Neural cell (in vitro differentiated cells): ENCODE measurements at regions not wholly inside any gene's neighbourhood (a gene's known extent, or its start where the extent isn't known, plus 50 kb on each side); places are given as distances from the start of the nearest gene placed in this dataset.
"Not testable (repeated sequence)": the region's sequence is repeated elsewhere in the genome, so short reads cannot be mapped to it uniquely, and the experiment has no call there.

Source experiments
- H2AFZ ChIP-seq: fragments of 200-600, 300-800 bp; sonication (generic), shearing (Covaris generic); 2 replicates; pipeline ENCODE4 v1.6.0; 2014; ENCODE audit warnings: low read depth, mild to moderate bottlenecking, antibody characterized with exemption, low read length, moderate library complexity
- H3F3A ChIP-seq: fragments of 200-600 bp; shearing (Covaris generic); 2 replicates; pipeline ENCODE4 v1.6.1; 2016; ENCODE audit warnings: mild to moderate bottlenecking, moderate library complexity, mixed read lengths, antibody characterized with exemption, low read length; ENCODE audit not compliant: insufficient read depth, poor library complexity, severe bottlenecking
- H3K27ac ChIP-seq: fragments of 200-600, 300-800 bp; sonication (generic), shearing (Covaris generic); 2 replicates; pipeline ENCODE4 v1.5.1; 2014; ENCODE audit warnings: mild to moderate bottlenecking, low read length, moderate library complexity
- H3K27me3 ChIP-seq: fragments of 300-800, 200-600 bp; sonication (generic), shearing (Covaris generic); 2 replicates; pipeline ENCODE4 v1.6.0; 2014; ENCODE audit warnings: mild to moderate bottlenecking, low read depth, low read length, moderate library complexity; ENCODE audit not compliant: insufficient read depth
- H3K36me3 ChIP-seq: fragments of 300-800, 200-600 bp; sonication (generic), shearing (Covaris generic); 2 replicates; pipeline ENCODE4 v1.5.1; 2014; ENCODE audit warnings: mild to moderate bottlenecking, antibody characterized with exemption, low read length, moderate library complexity; ENCODE audit not compliant: insufficient read depth
- H3K4me2 ChIP-seq: fragments of 300-800, 200-600 bp; sonication (generic), shearing (Covaris generic); 2 replicates; pipeline ENCODE4 v1.6.0; 2014; ENCODE audit warnings: mild to moderate bottlenecking, low read length
- H3K4me3 ChIP-seq: fragments of 300-800, 200-600 bp; sonication (generic), shearing (Covaris generic); 2 replicates; pipeline ENCODE4 v1.5.1; 2014; ENCODE audit warnings: mild to moderate bottlenecking, low read length, moderate library complexity
- H3K79me2 ChIP-seq: fragments of 200-600 bp; shearing (Covaris generic); replicated peaks from 2 replicates; pipeline ENCODE4 v1.6.0; 2014; ENCODE audit warnings: mild to moderate bottlenecking, low read length, moderate library complexity; ENCODE audit not compliant: insufficient read depth
- H3K9ac ChIP-seq: fragments of 300-800, 200-600 bp; sonication (generic), shearing (Covaris generic); 2 replicates; pipeline ENCODE4 v1.6.1; 2016; ENCODE audit warnings: mild to moderate bottlenecking, low read length, mixed read lengths
- H3K9me2 ChIP-seq: fragments of 200-600 bp; shearing (Covaris generic); 2 replicates; pipeline ENCODE4 v1.6.1; 2016; ENCODE audit warnings: mild to moderate bottlenecking, low read length, mixed read lengths; ENCODE audit not compliant: insufficient read depth
- H3K9me3 ChIP-seq: fragments of 200-600, 300-800 bp; sonication (generic), shearing (Covaris generic); 2 replicates; pipeline ENCODE4 v1.6.1; 2016; ENCODE audit warnings: mild to moderate bottlenecking, mixed run types, low read length, moderate library complexity, mixed read lengths
- H4K20me1 ChIP-seq: fragments of 200-600 bp; shearing (Covaris generic); 2 replicates; pipeline ENCODE4 v1.6.1; 2016; ENCODE audit warnings: mild to moderate bottlenecking, mixed run types; ENCODE audit not compliant: insufficient read depth
- EP300 ChIP-seq: fragments of 450-650 bp; conservative IDR thresholded peaks from 2 replicates; pipeline ENCODE4 v1.6.1; 2014; ENCODE audit warnings: antibody characterized with exemption, mild to moderate bottlenecking, moderate library complexity; ENCODE audit not compliant: poor library complexity, severe bottlenecking
- EZH2 ChIP-seq: fragments of 200-600, 300-800 bp; shearing (Covaris generic), sonication (generic); IDR thresholded peaks from 2 replicates; pipeline ENCODE4 v1.6.1; 2014; ENCODE audit warnings: antibody characterized with exemption, low read length, borderline replicate concordance, mild to moderate bottlenecking; ENCODE audit not compliant: insufficient read depth, poor library complexity, severe bottlenecking
- MXI1 ChIP-seq: fragments of 450-650 bp; conservative IDR thresholded peaks from 2 replicates; pipeline ENCODE4 v1.6.1; 2014; ENCODE audit warnings: antibody characterized with exemption, mild to moderate bottlenecking; ENCODE audit not compliant: poor library complexity, severe bottlenecking
- POLR2AphosphoS5 ChIP-seq: IDR thresholded peaks from 2 replicates; pipeline ENCODE4 v1.6.1; 2012
- RAD21 ChIP-seq: fragments of 450-650 bp; conservative IDR thresholded peaks from 2 replicates; pipeline ENCODE4 v1.6.1; 2014; ENCODE audit warnings: antibody characterized with exemption, mild to moderate bottlenecking, moderate library complexity
- SMC3 ChIP-seq: fragments of 450-650 bp; conservative IDR thresholded peaks from 2 replicates; pipeline ENCODE4 v1.6.1; 2014; ENCODE audit warnings: antibody characterized with exemption, mild to moderate bottlenecking, moderate library complexity; ENCODE audit not compliant: poor library complexity
- TAF1 ChIP-seq: IDR thresholded peaks from 2 replicates; pipeline ENCODE4 v1.6.1; 2012; ENCODE audit warnings: low read depth
- TF ChIP-seq, protein P1 (sequence below): fragments of 450-650 bp; IDR thresholded peaks from 2 replicates; pipeline ENCODE4 v1.5.1; 2014; ENCODE audit warnings: antibody characterized with exemption, mild to moderate bottlenecking, moderate library complexity; ENCODE audit not compliant: poor library complexity, severe bottlenecking
- TF ChIP-seq, protein P2 (sequence below): IDR thresholded peaks from 2 replicates; pipeline ENCODE4 v1.6.1; 2012; ENCODE audit warnings: borderline replicate concordance

DNA sequence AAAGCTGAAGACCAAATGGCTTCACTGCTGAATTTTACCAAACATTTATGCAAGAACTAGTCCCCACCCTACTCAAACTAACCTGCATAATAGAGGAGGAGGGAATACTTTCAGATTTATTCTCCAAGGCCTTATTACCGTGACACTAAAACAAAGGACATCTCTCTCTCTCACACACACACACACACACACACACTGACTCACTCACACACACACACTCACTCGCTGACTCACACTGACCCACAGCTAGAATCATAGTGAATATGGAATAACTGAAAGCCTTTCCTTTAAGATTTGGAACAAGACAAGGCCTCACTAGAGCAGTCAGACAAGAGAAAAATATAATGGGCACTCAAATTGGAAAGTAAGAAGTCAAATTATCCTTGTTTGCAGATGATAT is 1014.1 kb downstream of the TMTC2 start:
- Histone ChIP-seq H3K4me2 (no peak overlapping the region), H4K20me1 (no peaks in the 10 kb centered on the region), H3K36me3 (no peaks in the 10 kb centered on the region), H3K4me3 (no peak overlapping the region), H2AFZ (no peak overlapping the region), H3K27ac (no peak overlapping the region), H3K9ac (no peak overlapping the region), H3K9me2 (no peaks in the 10 kb centered on the region), H3K9me3 (no peaks in the 10 kb centered on the region), H3K79me2 (no peaks in the 10 kb centered on the region), H3K27me3 (no peaks in the 10 kb centered on the region), H3F3A (no peaks in the 10 kb centered on the region)
- TF ChIP-seq, protein P1, sequence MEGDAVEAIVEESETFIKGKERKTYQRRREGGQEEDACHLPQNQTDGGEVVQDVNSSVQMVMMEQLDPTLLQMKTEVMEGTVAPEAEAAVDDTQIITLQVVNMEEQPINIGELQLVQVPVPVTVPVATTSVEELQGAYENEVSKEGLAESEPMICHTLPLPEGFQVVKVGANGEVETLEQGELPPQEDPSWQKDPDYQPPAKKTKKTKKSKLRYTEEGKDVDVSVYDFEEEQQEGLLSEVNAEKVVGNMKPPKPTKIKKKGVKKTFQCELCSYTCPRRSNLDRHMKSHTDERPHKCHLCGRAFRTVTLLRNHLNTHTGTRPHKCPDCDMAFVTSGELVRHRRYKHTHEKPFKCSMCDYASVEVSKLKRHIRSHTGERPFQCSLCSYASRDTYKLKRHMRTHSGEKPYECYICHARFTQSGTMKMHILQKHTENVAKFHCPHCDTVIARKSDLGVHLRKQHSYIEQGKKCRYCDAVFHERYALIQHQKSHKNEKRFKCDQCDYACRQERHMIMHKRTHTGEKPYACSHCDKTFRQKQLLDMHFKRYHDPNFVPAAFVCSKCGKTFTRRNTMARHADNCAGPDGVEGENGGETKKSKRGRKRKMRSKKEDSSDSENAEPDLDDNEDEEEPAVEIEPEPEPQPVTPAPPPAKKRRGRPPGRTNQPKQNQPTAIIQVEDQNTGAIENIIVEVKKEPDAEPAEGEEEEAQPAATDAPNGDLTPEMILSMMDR: no peak
- TF ChIP-seq SMC3: no peak
- TF ChIP-seq EP300: no peak
- TF ChIP-seq, protein P2, sequence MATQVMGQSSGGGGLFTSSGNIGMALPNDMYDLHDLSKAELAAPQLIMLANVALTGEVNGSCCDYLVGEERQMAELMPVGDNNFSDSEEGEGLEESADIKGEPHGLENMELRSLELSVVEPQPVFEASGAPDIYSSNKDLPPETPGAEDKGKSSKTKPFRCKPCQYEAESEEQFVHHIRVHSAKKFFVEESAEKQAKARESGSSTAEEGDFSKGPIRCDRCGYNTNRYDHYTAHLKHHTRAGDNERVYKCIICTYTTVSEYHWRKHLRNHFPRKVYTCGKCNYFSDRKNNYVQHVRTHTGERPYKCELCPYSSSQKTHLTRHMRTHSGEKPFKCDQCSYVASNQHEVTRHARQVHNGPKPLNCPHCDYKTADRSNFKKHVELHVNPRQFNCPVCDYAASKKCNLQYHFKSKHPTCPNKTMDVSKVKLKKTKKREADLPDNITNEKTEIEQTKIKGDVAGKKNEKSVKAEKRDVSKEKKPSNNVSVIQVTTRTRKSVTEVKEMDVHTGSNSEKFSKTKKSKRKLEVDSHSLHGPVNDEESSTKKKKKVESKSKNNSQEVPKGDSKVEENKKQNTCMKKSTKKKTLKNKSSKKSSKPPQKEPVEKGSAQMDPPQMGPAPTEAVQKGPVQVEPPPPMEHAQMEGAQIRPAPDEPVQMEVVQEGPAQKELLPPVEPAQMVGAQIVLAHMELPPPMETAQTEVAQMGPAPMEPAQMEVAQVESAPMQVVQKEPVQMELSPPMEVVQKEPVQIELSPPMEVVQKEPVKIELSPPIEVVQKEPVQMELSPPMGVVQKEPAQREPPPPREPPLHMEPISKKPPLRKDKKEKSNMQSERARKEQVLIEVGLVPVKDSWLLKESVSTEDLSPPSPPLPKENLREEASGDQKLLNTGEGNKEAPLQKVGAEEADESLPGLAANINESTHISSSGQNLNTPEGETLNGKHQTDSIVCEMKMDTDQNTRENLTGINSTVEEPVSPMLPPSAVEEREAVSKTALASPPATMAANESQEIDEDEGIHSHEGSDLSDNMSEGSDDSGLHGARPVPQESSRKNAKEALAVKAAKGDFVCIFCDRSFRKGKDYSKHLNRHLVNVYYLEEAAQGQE: no peak
- no peak for TF ChIP-seq EZH2
- no peak for TF ChIP-seq RAD21
- TF ChIP-seq MXI1: no peak
- no peak for TF ChIP-seq POLR2AphosphoS5
- no peak for TF ChIP-seq TAF1

DNA sequence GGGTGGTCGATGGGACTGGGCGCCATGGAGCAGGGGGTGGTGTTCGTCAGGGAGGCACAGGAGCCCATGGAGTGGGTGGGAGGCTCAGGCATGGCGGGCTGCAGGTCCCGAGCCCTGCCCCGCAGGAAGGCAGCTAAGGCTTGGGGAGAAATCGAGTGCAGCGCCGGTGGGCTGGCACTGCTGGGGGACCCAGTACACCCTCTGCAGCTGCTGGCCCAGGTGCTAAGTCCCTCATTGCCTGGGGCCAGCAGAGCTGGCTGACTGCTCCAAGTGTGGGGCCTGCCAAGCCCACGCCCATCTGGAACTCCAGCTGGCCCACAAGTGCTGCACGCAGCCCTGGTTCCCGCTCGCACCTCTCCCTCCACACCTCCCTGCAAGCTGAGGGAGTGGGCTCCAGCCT is 1009.6 kb downstream of the TMTC2 start:
- not testable (repeated sequence) for H4K20me1 ChIP-seq, H3K4me2 ChIP-seq, H3K27ac ChIP-seq, H3K9me2 ChIP-seq, H3K9ac ChIP-seq, H3K27me3 ChIP-seq, H3K36me3 ChIP-seq, H3K79me2 ChIP-seq, H2AFZ ChIP-seq, H3K4me3 ChIP-seq, H3K9me3 ChIP-seq, H3F3A ChIP-seq

DNA sequence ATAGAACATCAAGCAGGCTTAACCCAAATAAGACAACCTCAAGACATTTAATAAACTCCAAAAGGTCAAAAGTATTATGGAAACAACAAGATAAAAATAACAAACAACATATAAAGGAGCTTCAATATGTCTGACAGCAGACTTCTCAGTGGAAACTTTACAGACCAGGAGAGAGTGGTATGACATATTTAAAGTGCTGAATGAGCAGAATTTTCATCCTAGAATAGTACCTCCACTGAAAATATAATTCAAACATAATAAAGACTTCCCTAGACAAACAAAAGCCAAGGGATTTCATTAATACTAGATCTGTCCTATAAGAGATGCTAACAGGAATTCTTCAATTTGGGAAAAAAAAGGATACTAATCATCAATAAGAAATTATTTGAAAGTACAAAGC is 1005.0 kb downstream of the TMTC2 start:
- Histone ChIP-seq H3F3A (no peaks in the 10 kb centered on the region), H3K79me2 (no peaks in the 10 kb centered on the region), H3K9me2 (no peaks in the 10 kb centered on the region), H3K4me3 (no peak overlapping the region), H3K9ac (no peak overlapping the region), H3K4me2 (no peak overlapping the region), H3K9me3 (no peaks in the 10 kb centered on the region), H3K36me3 (no peaks in the 10 kb centered on the region), H2AFZ (no peak overlapping the region), H4K20me1 (no peaks in the 10 kb centered on the region), H3K27ac (no peak overlapping the region), H3K27me3 (no peaks in the 10 kb centered on the region)
- TF ChIP-seq MXI1 (no peak), TAF1 (no peak), EZH2 (no peak), RAD21 (no peak), POLR2AphosphoS5 (no peak), EP300 (no peak), SMC3 (no peak)
- TF ChIP-seq, protein P1: no peak
- TF ChIP-seq, protein P2: no peak
